MM.1S (cell line): ENCODE measurements at regions not wholly inside any gene's neighbourhood (a gene's known extent, or its start where the extent isn't known, plus 50 kb on each side); places are given as distances from the start of the nearest gene placed in this dataset.

Source experiments
- DNase-seq: peaks from one replicate; pipeline ENCODE4 v3.0.0-alpha.2; 2015
- H2AFZ ChIP-seq: fragments of 300-600 bp; sonication (generic); 2 replicates; pipeline ENCODE4 v1.6.0; 2016; ENCODE audit warnings: antibody characterized with exemption, low read length
- H3F3A ChIP-seq: fragments of 300-600 bp; sonication (generic); 2 replicates; pipeline ENCODE4 v1.6.1; 2016; ENCODE audit warnings: mild to moderate bottlenecking, antibody characterized with exemption, low read length, moderate library complexity, mixed read lengths; ENCODE audit not compliant: insufficient read depth
- H3K27ac ChIP-seq: fragments of 300-600 bp; sonication (generic); 2 replicates; pipeline ENCODE4 v1.5.1; 2016; ENCODE audit warnings: mild to moderate bottlenecking, low read length
- H3K27me3 ChIP-seq: fragments of 300-600 bp; sonication (generic); replicated peaks from 2 replicates; pipeline ENCODE4 v1.6.0; 2016; ENCODE audit warnings: low read length; ENCODE audit not compliant: insufficient read depth
- H3K36me3 ChIP-seq: fragments of 300-600 bp; sonication (generic); replicated peaks from 2 replicates; pipeline ENCODE4 v1.6.1; 2016; ENCODE audit warnings: mild to moderate bottlenecking, low read length, mixed read lengths; ENCODE audit not compliant: insufficient read depth
- H3K4me1 ChIP-seq: fragments of 300-600 bp; sonication (generic); 2 replicates; pipeline ENCODE4 v1.6.1; 2016; ENCODE audit warnings: low read length, mixed read lengths
- H3K4me2 ChIP-seq: fragments of 300-600 bp; sonication (generic); 2 replicates; pipeline ENCODE4 v1.6.0; 2016; ENCODE audit warnings: low read depth, low read length
- H3K4me3 ChIP-seq: fragments of 300-600 bp; sonication (generic); 2 replicates; pipeline ENCODE4 v1.5.1; 2016; ENCODE audit warnings: low read length, mixed read lengths
- H3K79me2 ChIP-seq: fragments of 300-600 bp; sonication (generic); 2 replicates; pipeline ENCODE4 v1.6.1; 2016; ENCODE audit warnings: mixed run types, low read length, mixed read lengths
- H3K9ac ChIP-seq: fragments of 300-600 bp; sonication (generic); 2 replicates; pipeline ENCODE4 v1.6.1; 2016; ENCODE audit warnings: low read length, mixed read lengths
- H3K9me2 ChIP-seq: fragments of 300-600 bp; sonication (generic); replicated peaks from 2 replicates; pipeline ENCODE4 v1.6.1; 2016; ENCODE audit warnings: mild to moderate bottlenecking, low read length, mixed read lengths; ENCODE audit not compliant: insufficient read depth
- H3K9me3 ChIP-seq: fragments of 300-600 bp; sonication (generic); replicated peaks from 2 replicates; pipeline ENCODE4 v1.6.1; 2016; ENCODE audit warnings: mild to moderate bottlenecking, low read length, mixed read lengths; ENCODE audit not compliant: insufficient read depth
- H4K20me1 ChIP-seq: fragments of 300-600 bp; sonication (generic); 2 replicates; pipeline ENCODE4 v1.6.1; 2016; ENCODE audit warnings: mild to moderate bottlenecking, low read length, moderate library complexity, mixed read lengths; ENCODE audit not compliant: insufficient read depth
- EZH2 ChIP-seq: fragments of 300-600 bp; sonication (generic); optimal IDR thresholded peaks from 2 replicates; pipeline ENCODE3; 2017; ENCODE audit warnings: low read depth, mild to moderate bottlenecking, antibody characterized with exemption, low read length, mixed read lengths
- EZH2phosphoT487 ChIP-seq: fragments of 300-600 bp; sonication (generic); IDR thresholded peaks from 2 replicates; pipeline ENCODE4 v1.6.1; 2018; ENCODE audit warnings: antibody characterized with exemption, low read length
- TF ChIP-seq, protein P1 (sequence below): fragments of 300-600 bp; sonication (generic); IDR thresholded peaks from 2 replicates; pipeline ENCODE4 v1.5.1; 2016; ENCODE audit warnings: antibody characterized with exemption, low read length, mixed read lengths

DNA sequence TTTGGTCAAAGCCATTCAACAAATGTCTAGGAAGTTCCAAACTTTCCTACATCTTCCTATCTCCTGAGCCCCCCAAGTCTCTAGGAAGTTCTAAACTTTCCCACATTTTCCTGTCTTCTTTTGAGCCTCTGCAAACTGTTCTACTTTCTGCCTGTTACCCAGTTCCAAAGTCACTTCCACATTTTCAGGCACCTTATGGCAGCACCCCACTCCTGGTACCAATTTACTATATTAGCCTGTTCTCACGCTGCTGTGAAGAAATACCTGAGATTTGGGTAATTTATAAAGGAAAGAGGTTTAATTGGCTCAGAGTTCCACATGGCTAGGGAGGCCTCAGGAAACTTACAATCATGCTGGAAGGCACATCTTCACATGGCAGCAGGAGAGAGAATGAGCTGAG lies 869.2 kb downstream of the TDRD15 start:
- Histone ChIP-seq H3F3A (no peaks in the 10 kb centered on the region), H3K27ac (no peak overlapping the region), H3K9ac (no peak overlapping the region), H3K4me2 (no peak overlapping the region), H2AFZ (no peak overlapping the region), H4K20me1 (no peaks in the 10 kb centered on the region), H3K4me1 (no peaks in the 10 kb centered on the region), H3K27me3 (no peaks in the 10 kb centered on the region), H3K4me3 (no peak overlapping the region), H3K79me2 (no peaks in the 10 kb centered on the region), H3K36me3 (no peaks in the 10 kb centered on the region), H3K9me2 (no peaks in the 10 kb centered on the region), H3K9me3 (no peaks in the 10 kb centered on the region)
- DNase-seq, result no peak
- TF ChIP-seq, protein P1, sequence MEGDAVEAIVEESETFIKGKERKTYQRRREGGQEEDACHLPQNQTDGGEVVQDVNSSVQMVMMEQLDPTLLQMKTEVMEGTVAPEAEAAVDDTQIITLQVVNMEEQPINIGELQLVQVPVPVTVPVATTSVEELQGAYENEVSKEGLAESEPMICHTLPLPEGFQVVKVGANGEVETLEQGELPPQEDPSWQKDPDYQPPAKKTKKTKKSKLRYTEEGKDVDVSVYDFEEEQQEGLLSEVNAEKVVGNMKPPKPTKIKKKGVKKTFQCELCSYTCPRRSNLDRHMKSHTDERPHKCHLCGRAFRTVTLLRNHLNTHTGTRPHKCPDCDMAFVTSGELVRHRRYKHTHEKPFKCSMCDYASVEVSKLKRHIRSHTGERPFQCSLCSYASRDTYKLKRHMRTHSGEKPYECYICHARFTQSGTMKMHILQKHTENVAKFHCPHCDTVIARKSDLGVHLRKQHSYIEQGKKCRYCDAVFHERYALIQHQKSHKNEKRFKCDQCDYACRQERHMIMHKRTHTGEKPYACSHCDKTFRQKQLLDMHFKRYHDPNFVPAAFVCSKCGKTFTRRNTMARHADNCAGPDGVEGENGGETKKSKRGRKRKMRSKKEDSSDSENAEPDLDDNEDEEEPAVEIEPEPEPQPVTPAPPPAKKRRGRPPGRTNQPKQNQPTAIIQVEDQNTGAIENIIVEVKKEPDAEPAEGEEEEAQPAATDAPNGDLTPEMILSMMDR, result no peak
- no peak for TF ChIP-seq EZH2
- TF ChIP-seq EZH2phosphoT487, result no peak

GRCh38 chr2:21996339-21996738 lies 872.6 kb downstream of the TDRD15 start:
- no peaks in the 10 kb centered on the region for H3K9me3 ChIP-seq
- no peaks in the 10 kb centered on the region for H3K79me2 ChIP-seq
- H3K27me3 ChIP-seq, result no peaks in the 10 kb centered on the region
- no peaks in the 10 kb centered on the region for H3F3A ChIP-seq
- H3K4me1 ChIP-seq, result no peaks in the 10 kb centered on the region
- H3K36me3 ChIP-seq, result no peaks in the 10 kb centered on the region
- no peak overlapping the region for H3K4me3 ChIP-seq
- H3K9ac ChIP-seq, result no peak overlapping the region
- TF ChIP-seq, protein P1, result no peak
- TF ChIP-seq EZH2 (no peak), EZH2phosphoT487 (no peak)
- H3K27ac ChIP-seq, result no peak overlapping the region
- no peak overlapping the region for H2AFZ ChIP-seq
- no peaks in the 10 kb centered on the region for H3K9me2 ChIP-seq
- no peak for DNase-seq
- no peaks in the 10 kb centered on the region for H4K20me1 ChIP-seq
- H3K4me2 ChIP-seq, result no peak overlapping the region

GRCh38 chr2:21999522-21999921 lies 875.8 kb downstream of the TDRD15 start:
- H3K36me3 ChIP-seq, result no peaks in the 10 kb centered on the region
- TF ChIP-seq EZH2 (no peak), EZH2phosphoT487 (no peak)
- TF ChIP-seq, protein P1, result no peak
- H3F3A ChIP-seq, result no peaks in the 10 kb centered on the region
- H3K9me2 ChIP-seq, result no peaks in the 10 kb centered on the region
- H3K79me2 ChIP-seq, result no peaks in the 10 kb centered on the region
- H2AFZ ChIP-seq, result no peak overlapping the region
- H3K9ac ChIP-seq, result no peak overlapping the region
- no peak overlapping the region for H3K4me2 ChIP-seq
- no peaks in the 10 kb centered on the region for H3K9me3 ChIP-seq
- no peaks in the 10 kb centered on the region for H3K27me3 ChIP-seq
- H3K4me3 ChIP-seq, result no peak overlapping the region
- H3K4me1 ChIP-seq, result no peaks in the 10 kb centered on the region
- H4K20me1 ChIP-seq, result no peaks in the 10 kb centered on the region
- DNase-seq, result no peak
- H3K27ac ChIP-seq, result no peak overlapping the region

DNA sequence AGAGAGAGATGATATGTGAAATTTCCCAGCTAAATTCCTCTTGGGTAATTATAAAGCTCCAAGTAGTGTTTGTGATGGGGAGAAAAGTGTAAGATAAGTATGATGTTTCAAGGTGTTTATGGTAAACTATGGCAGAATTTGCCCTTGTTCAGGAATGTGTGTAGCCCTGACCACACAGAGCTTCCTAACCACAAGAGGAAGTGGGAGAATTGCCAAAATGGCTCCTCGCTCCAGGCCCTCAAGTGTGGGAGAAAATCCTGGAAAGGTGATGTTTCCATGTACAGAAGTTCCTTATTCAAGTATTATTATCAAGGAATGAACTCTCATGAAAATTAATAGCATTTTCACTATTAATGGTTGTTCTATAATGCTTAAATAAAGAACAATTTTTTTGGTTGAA lies 878.3 kb downstream of the TDRD15 start:
- no peak for DNase-seq
- TF ChIP-seq EZH2phosphoT487, result no peak
- TF ChIP-seq, protein P1, result no peak
- TF ChIP-seq EZH2, result no peak
- Histone ChIP-seq H3K4me1 (no peaks in the 10 kb centered on the region), H4K20me1 (no peaks in the 10 kb centered on the region), H3K27me3 (no peaks in the 10 kb centered on the region), H3K27ac (no peak overlapping the region), H3F3A (no peaks in the 10 kb centered on the region), H3K79me2 (no peaks in the 10 kb centered on the region), H3K9me2 (no peaks in the 10 kb centered on the region), H3K9me3 (no peaks in the 10 kb centered on the region), H3K4me3 (no peak overlapping the region), H2AFZ (no peak overlapping the region), H3K9ac (no peak overlapping the region), H3K36me3 (no peaks in the 10 kb centered on the region), H3K4me2 (no peak overlapping the region)
